ENCODE measurements at regions not wholly inside any gene's neighbourhood (a gene's known extent, or its start where the extent isn't known, plus 50 kb on each side); places are given as distances from the start of the nearest gene placed in this dataset.
"Not testable (repeated sequence)": the region's sequence is repeated elsewhere in the genome, so short reads cannot be mapped to it uniquely, and the experiment has no call there.

- TF ChIP-seq CTCF (IDR thresholded peaks at IDR 0.05; ENCODE audit: extremely low read depth in 1 of 2, insufficient read depth in 1 of 2, low read depth in 1 of 2, low read length in 2 of 2); EZH2 (IDR thresholded peaks at IDR 0.05; ENCODE audit: borderline replicate concordance, low read depth, low read length, severe bottlenecking); POLR2A (IDR thresholded peaks at IDR 0.05; ENCODE audit: low read depth, low read length); POLR2AphosphoS5 (IDR thresholded peaks at IDR 0.05; ENCODE audit: insufficient read depth, low read depth, low read length); MAX (IDR thresholded peaks at IDR 0.05; ENCODE audit: insufficient read depth, insufficient read length); JUN (IDR thresholded peaks at IDR 0.05; ENCODE audit: borderline replicate concordance, insufficient read depth, insufficient read length, low read depth); MYC (IDR thresholded peaks at IDR 0.05; ENCODE audit: low read depth, low read length): not testable (repeated sequence)
Measured at GRCh38 chr20:23292311-23292710, 58.3 kb upstream of the NXT1 start.

All from endothelial cell of umbilical vein (primary cell).